B cell (primary cell): ENCODE measurements at regions not wholly inside any gene's neighbourhood (a gene's known extent, or its start where the extent isn't known, plus 50 kb on each side); places are given as distances from the start of the nearest gene placed in this dataset. TPM values are rescaled to one million over a fixed set of nuclear protein-coding genes. Genes with fewer than 3 reads are reported as not detected.

Source experiments
- ATAC-seq: fragments of 200-7000 bp; cut with Tn5 transposase; one replicate; pipeline ENCODE4 v1.10.0; 2021; ENCODE audit warnings: low read depth, mild to moderate bottlenecking, moderate number of reproducible peaks, moderate library complexity
- CTCF ChIA-PET: fragments of 350-600 bp; sonication (Branson Sonifier 250); formaldehyde crosslinking; loops from one replicate; lab custom pipeline; 2021; ENCODE audit warnings: antibody characterized with exemption, inconsistent platforms; lab: Charles Lee
- POLR2A ChIA-PET: fragments of 350-600 bp; sonication (Branson Sonifier 250); formaldehyde crosslinking; loops from one replicate; lab custom pipeline; 2021; ENCODE audit warnings: antibody characterized with exemption; lab: Charles Lee
- DNase-seq: peaks from one replicate; pipeline ENCODE4 v3.0.0; 2013
- H2AFZ ChIP-seq: 2 replicates; pipeline ENCODE4 v1.6.1; 2012; ENCODE audit warnings: mild to moderate bottlenecking, low read depth, low read length; ENCODE audit not compliant: insufficient read depth, poor library complexity, severe bottlenecking
- H3K27ac ChIP-seq, 2 donors: 1 replicate in 1 of 2; 2 replicates in 1 of 2; pipeline ENCODE4 v1.5.1; 2012 to 2013; ENCODE audit warnings: low read length in 2 of 2, mild to moderate bottlenecking in 2 of 2, moderate library complexity in 1 of 2
- H3K27me3 ChIP-seq, 4 experiments: fragments of 200-600 bp in 1 of 4; sonication (generic) in 1 of 4; replicated peaks in 1 of 4; 1 replicate in 2 of 4; 2 replicates in 2 of 4; pipeline versions ENCODE4 v1.6.1 to v1.7.0; 2013 to 2016; ENCODE audit warnings: low read length in 3 of 4, mild to moderate bottlenecking in 2 of 4, mixed read lengths in 1 of 4, moderate library complexity in 1 of 4; ENCODE audit not compliant: insufficient read depth in 4 of 4, control insufficient read depth in 3 of 4; ENCODE audit errors: control extremely low read depth in 1 of 4
- H3K36me3 ChIP-seq, 2 experiments: replicated peaks in 1 of 2; 1 replicate in 1 of 2; 2 replicates in 1 of 2; pipeline versions ENCODE4 v1.6.1 to v1.7.1; 2013; ENCODE audit warnings: low read length in 1 of 2; ENCODE audit not compliant: insufficient read depth in 2 of 2, control insufficient read depth in 1 of 2; ENCODE audit errors: control extremely low read depth in 1 of 2, extremely low read depth in 1 of 2
- H3K4me1 ChIP-seq, 2 donors: fragments of 200-600 bp in 1 of 2; sonication (generic) in 1 of 2; 1 replicate in 1 of 2; 2 replicates in 1 of 2; pipeline versions ENCODE4 v1.5.1 to v1.6.1; 2013 to 2017; ENCODE audit warnings: low read length in 2 of 2; ENCODE audit not compliant: control insufficient read depth in 2 of 2, insufficient read depth in 2 of 2
- H3K4me2 ChIP-seq: replicated peaks from 2 replicates; pipeline ENCODE3; 2012; ENCODE audit warnings: mild to moderate bottlenecking, low read depth, low read length; ENCODE audit not compliant: poor library complexity, severe bottlenecking
- H3K4me3 ChIP-seq, 5 experiments: fragments of 200-600 bp in 1 of 5; sonication (generic) in 1 of 5; 1 replicate in 3 of 5; 2 replicates in 2 of 5; pipeline versions ENCODE4 v1.5.1 to v1.7.0; 2011 to 2016; ENCODE audit warnings: low read length in 4 of 5, mild to moderate bottlenecking in 4 of 5, low read depth in 2 of 5, control low read depth in 1 of 5, moderate library complexity in 1 of 5; ENCODE audit not compliant: insufficient read depth in 1 of 5; ENCODE audit errors: control extremely low read depth in 1 of 5, extremely low read depth in 1 of 5
- H3K79me2 ChIP-seq: fragments of 200-600 bp; sonication (generic); one replicate; pipeline ENCODE4 v1.6.0; 2016; ENCODE audit warnings: low read length; ENCODE audit not compliant: control insufficient read depth, insufficient read depth
- H3K9ac ChIP-seq: fragments of 200-600 bp; sonication (generic); 2 replicates; pipeline ENCODE4 v1.6.1; 2017; ENCODE audit warnings: mild to moderate bottlenecking, low read length, moderate library complexity
- H3K9me3 ChIP-seq, 3 donors: one replicate each; pipeline versions ENCODE4 v1.6.1 to v1.7.1; 2013; ENCODE audit warnings: low read length in 2 of 3; ENCODE audit not compliant: control insufficient read depth in 2 of 3, insufficient read depth in 1 of 3; ENCODE audit errors: control extremely low read depth in 1 of 3
- H4K20me1 ChIP-seq: 2 replicates; pipeline ENCODE4 v1.6.0; 2012; ENCODE audit warnings: mild to moderate bottlenecking, low read length; ENCODE audit not compliant: insufficient read depth, control insufficient read depth, poor library complexity, severe bottlenecking
- H3K27ac Mint-ChIP-seq: one replicate; pipeline ENCODE4 v1.8.0; 2021; ENCODE audit warnings: mixed read lengths
- H3K27me3 Mint-ChIP-seq: one replicate; pipeline ENCODE4 v1.8.0; 2021; ENCODE audit warnings: mixed read lengths
- H3K4me1 Mint-ChIP-seq: one replicate; pipeline ENCODE4 v1.8.0; 2021; ENCODE audit warnings: mixed read lengths
- H3K4me3 Mint-ChIP-seq: one replicate; pipeline ENCODE4 v1.8.0; 2021; ENCODE audit warnings: mixed read lengths
- H3K9me3 Mint-ChIP-seq: one replicate; pipeline ENCODE4 v1.8.0; 2022; ENCODE audit warnings: mixed read lengths; ENCODE audit not compliant: insufficient read depth
- CTCF ChIP-seq: fragments of 200-600 bp; IDR thresholded peaks from one replicate; pipeline ENCODE4 v1.8.0; 2022; ENCODE audit warnings: antibody characterized with exemption, mild to moderate bottlenecking
- EZH2 ChIP-seq: IDR thresholded peaks from 2 replicates; pipeline ENCODE4 v1.6.1; 2012; ENCODE audit warnings: borderline replicate concordance, low read depth, mild to moderate bottlenecking, moderate library complexity, low read length; ENCODE audit not compliant: insufficient read depth, poor library complexity, severe bottlenecking
- WGBS: methylation state at CpG from one replicate; pipeline ENCODE4 v1.1.5; 2013; ENCODE audit warnings: missing lambda C conversion rate; ENCODE audit not compliant: insufficient coverage; 5-methylcytosine and 5-hydroxymethylcytosine counted together
- intact Hi-C: fragments of 100-400 bp; cut with micrococcal nuclease; formaldehyde crosslinking; loops from one replicate; pipeline ENCODE4 v1.10.0; 2022
- small RNA-seq: library from RNA; depleted of rRNA; stranded (forward); fragments of <200 nt; gene quantifications from one replicate; pipeline ENCODE3, GENCODE V24; 2012; ENCODE audit warnings: low replicate concordance, low read depth; ENCODE audit not compliant: insufficient read length

DNA sequence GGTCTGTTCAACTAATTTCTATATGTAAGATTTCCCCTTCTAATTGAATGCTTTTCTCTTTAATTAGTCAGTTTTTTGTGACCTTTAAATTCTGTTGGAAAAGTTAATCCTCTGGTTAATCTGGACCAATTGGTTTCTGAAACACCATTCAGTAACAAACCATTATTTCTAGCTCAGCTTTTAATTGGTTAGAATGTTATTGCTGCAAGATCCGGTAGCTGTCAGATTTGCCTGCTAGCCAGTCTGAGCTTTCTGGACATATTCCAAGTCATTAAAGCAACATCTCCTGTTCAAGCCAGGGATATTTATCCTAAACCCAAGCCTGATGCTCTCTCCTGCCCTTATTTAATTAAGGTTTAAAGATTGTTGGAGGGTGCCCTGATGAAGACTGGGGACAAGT is 55.1 kb upstream of the FBXL4 start:
- no peak overlapping the region for H3K27ac Mint-ChIP-seq
- WGBS: no CpG with 5 or more reads among the region's 1 CpG
- Histone ChIP-seq H3K4me1 (no peaks in the 10 kb centered on the region), H4K20me1 (no peaks in the 10 kb centered on the region), H3K36me3 (no peaks in the 10 kb centered on the region), H3K4me2 (no peak overlapping the region), H3K27ac (no peak overlapping the region), H3K27me3 (no peaks in the 10 kb centered on the region), H3K79me2 (no peaks in the 10 kb centered on the region), H3K4me3 (no peak overlapping the region), H3K9me3 (no peaks in the 10 kb centered on the region), H2AFZ (no peak overlapping the region), H3K9ac (no peak overlapping the region)
- no peak for ATAC-seq
- H3K4me1 Mint-ChIP-seq: no peaks in the 10 kb centered on the region
- H3K4me3 Mint-ChIP-seq: no peak overlapping the region
- peaks cover 7% of the 10 kb centered on the region for H3K27me3 Mint-ChIP-seq
- TF ChIP-seq CTCF: no peak
- no peak for TF ChIP-seq EZH2
- no peak for DNase-seq
- POLR2A ChIA-PET: no interaction called here
- intact Hi-C loops: no loop called here
- no peaks in the 10 kb centered on the region for H3K9me3 Mint-ChIP-seq
- CTCF ChIA-PET: no interaction called here

DNA sequence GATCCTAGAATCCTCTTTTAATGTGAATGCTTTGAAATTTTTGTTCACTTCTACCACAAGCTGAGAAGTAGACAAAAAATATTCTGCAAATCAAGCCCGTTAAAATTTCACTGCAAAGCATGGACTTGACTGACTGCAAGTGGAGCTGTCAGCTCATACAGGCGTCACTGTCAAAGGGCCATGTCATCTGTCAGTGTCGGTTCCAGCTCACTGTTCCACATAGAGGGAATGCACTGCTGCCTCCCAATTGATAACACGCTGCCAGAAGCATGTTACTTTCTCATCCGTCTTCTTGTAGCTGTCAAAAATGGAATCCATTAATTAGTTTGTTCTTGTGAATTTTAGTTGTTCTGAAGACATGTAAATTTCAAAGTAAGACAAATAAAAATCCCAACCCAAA is 50.4 kb upstream of the FBXL4 start:
- Histone ChIP-seq H2AFZ (no peak overlapping the region), H3K79me2 (no peaks in the 10 kb centered on the region), H3K4me2 (no peak overlapping the region), H3K27me3 (no peaks in the 10 kb centered on the region), H3K27ac (no peak overlapping the region), H3K4me3 (no peak overlapping the region), H3K4me1 (no peaks in the 10 kb centered on the region), H4K20me1 (no peaks in the 10 kb centered on the region), H3K36me3 (no peaks in the 10 kb centered on the region), H3K9me3 (no peaks in the 10 kb centered on the region), H3K9ac (no peak overlapping the region)
- ChIA-PET CTCF (interaction anchor here (0.8 kb wide), 1 partner anchor 21 kb away, joined by 3 read pairs; no protein-coding TSS in a partner anchor), POLR2A (no interaction called here)
- Mint-ChIP-seq H3K27me3 (peaks cover 22% of the 10 kb centered on the region), H3K4me3 (no peak overlapping the region), H3K9me3 (no peaks in the 10 kb centered on the region), H3K27ac (no peak overlapping the region), H3K4me1 (no peaks in the 10 kb centered on the region)
- intact Hi-C loops: no loop called here
- TF ChIP-seq CTCF (no peak), EZH2 (no peak)
- ATAC-seq (no peak), DNase-seq (no peak)
- WGBS: 96% methylated on average over 3 of the region's 5 CpGs

Small RNA genes lying in the stretch of these regions (small RNA-seq; reads per million reads assigned to genes)
- not detected for gene MIR548AI
